ENCODE measurements at regions not wholly inside any gene's neighbourhood (a gene's known extent, or its start where the extent isn't known, plus 50 kb on each side); places are given as distances from the start of the nearest gene placed in this dataset.

DNA sequence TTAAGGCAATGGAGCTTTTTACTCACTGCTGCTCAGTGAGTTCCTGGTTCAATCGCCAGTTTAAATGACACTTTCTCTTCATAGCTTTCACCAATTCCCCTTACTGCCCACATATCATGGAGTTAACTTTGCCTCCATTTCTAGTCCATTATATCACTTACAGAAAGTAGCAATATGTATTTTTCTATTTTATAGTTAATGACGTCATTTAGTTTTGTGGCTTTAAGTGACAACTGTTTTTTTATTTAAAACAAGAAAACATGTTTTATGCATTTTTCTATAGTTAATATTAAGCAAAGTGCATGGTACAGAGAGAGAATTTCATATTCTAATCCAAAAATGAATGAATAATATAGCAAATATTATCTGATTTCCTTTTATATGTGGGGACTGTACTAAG is 363.3 kb downstream of the CDC14C start:
- WGBS, 3 donors = 95 to 97% (median 95%) methylated on average over 2 of the region's 2 CpGs
- H3K9me3 ChIP-seq = no peaks in the 10 kb centered on the region
- no peaks in the 10 kb centered on the region for H3K27me3 ChIP-seq
- no peaks in the 10 kb centered on the region for H3K4me1 ChIP-seq (ENCODE audit: insufficient read depth)
- H3K36me3 ChIP-seq = no peaks in the 10 kb centered on the region
- H3K4me3 ChIP-seq = no peak overlapping the region
- TF ChIP-seq POLR2A (IDR thresholded peaks at IDR 0.05) = no peak
- TF ChIP-seq, protein P1, sequence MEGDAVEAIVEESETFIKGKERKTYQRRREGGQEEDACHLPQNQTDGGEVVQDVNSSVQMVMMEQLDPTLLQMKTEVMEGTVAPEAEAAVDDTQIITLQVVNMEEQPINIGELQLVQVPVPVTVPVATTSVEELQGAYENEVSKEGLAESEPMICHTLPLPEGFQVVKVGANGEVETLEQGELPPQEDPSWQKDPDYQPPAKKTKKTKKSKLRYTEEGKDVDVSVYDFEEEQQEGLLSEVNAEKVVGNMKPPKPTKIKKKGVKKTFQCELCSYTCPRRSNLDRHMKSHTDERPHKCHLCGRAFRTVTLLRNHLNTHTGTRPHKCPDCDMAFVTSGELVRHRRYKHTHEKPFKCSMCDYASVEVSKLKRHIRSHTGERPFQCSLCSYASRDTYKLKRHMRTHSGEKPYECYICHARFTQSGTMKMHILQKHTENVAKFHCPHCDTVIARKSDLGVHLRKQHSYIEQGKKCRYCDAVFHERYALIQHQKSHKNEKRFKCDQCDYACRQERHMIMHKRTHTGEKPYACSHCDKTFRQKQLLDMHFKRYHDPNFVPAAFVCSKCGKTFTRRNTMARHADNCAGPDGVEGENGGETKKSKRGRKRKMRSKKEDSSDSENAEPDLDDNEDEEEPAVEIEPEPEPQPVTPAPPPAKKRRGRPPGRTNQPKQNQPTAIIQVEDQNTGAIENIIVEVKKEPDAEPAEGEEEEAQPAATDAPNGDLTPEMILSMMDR (IDR thresholded peaks at IDR 0.05) = no peak
- no peak for TF ChIP-seq EP300 (IDR thresholded peaks at IDR 0.05)
- intact Hi-C loops (cut with DNase I) = no loop called here
- no peak for DNase-seq
- H3K27ac ChIP-seq = no peak overlapping the region

DNA sequence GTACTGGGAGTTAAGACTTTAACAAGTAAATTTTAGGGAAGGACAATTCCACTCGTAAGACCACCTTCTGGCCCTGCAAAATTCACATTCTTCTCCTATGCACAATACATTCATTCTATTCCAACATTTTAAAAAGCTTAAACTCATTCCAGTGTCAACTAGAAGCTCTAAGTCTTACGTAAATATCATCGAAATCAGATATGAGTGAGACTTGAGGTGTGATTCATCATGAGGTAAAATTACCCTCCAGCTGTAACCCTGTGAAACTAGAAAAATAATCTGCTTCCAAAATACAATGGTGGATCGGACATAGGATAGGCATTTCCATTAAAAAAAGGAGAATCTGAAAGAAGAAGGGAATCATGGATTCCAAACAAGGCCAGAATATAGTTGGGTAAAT is 370.3 kb downstream of the CDC14C start:
- TF ChIP-seq, protein P1 (IDR thresholded peaks at IDR 0.05) = no peak
- TF ChIP-seq POLR2A (IDR thresholded peaks at IDR 0.05) = no peak
- TF ChIP-seq EP300 (IDR thresholded peaks at IDR 0.05) = no peak
- Histone ChIP-seq H3K27ac (no peak overlapping the region), H3K27me3 (no peaks in the 10 kb centered on the region), H3K36me3 (no peaks in the 10 kb centered on the region), H3K4me3 (no peak overlapping the region), H3K4me1 (ENCODE audit: insufficient read depth) (no peaks in the 10 kb centered on the region), H3K9me3 (no peaks in the 10 kb centered on the region)
- intact Hi-C loops (cut with DNase I) = no loop called here
- DNase-seq = no peak
- 90 to 95% (median 94%) methylated on average over 4 of the region's 4 CpGs for WGBS, 3 donors

DNA sequence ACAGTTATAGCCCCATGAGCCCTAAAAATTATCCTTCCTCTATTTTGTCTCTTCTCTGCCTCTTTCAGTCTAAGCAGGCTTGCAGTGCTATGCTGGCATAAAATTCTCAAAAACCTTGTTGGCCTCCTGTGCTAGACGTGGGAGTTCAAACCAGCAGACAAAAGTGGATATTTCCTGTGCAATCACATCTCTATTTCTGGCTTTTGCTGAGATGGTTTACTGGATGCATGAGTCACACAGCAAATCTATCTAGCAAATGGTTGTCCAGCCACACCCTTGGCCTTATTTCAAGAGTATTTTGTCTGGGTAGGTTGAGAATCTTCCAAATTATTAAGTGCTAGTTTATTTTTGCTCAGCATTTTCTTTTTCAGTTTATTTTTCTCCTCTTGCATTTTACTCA is 370.8 kb downstream of the CDC14C start:
- WGBS, 3 donors = 0 to 14% (median 0%) methylated on average over 1 of the region's 1 CpG
- H3K27me3 ChIP-seq = no peaks in the 10 kb centered on the region
- no peaks in the 10 kb centered on the region for H3K4me1 ChIP-seq (ENCODE audit: insufficient read depth)
- TF ChIP-seq, protein P1 (IDR thresholded peaks at IDR 0.05) = no peak
- TF ChIP-seq EP300 (IDR thresholded peaks at IDR 0.05) (no peak), POLR2A (IDR thresholded peaks at IDR 0.05) (no peak)
- H3K4me3 ChIP-seq = no peak overlapping the region
- H3K36me3 ChIP-seq = no peaks in the 10 kb centered on the region
- H3K9me3 ChIP-seq = no peaks in the 10 kb centered on the region
- intact Hi-C loops (cut with DNase I) = no loop called here
- no peak for DNase-seq
- no peak overlapping the region for H3K27ac ChIP-seq

DNA sequence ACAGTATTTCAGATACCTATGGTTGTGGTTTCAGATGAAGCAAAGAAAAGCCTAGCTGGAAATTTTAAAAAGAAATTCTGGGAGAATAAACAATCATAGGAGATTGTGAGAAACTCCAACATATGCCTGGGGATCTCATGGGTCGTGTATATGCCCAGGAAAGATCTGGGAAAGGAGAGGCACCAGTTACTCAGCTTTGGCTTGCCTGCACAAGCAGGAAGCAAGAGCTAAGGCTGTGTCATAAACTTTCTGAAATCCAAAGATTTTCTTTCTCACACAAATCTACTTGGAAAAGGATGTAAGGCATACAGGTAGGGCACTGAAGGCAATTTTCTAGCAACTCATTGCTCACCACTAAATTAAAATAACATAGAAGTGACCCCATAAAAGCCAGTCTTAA is 373.6 kb downstream of the CDC14C start:
- WGBS, 3 donors = 75 to 76% (median 76%) methylated on average over 1 of the region's 1 CpG
- H3K4me3 ChIP-seq = no peak overlapping the region
- TF ChIP-seq, protein P1 (IDR thresholded peaks at IDR 0.05) = no peak
- no peak for TF ChIP-seq EP300 (IDR thresholded peaks at IDR 0.05)
- no peak for TF ChIP-seq POLR2A (IDR thresholded peaks at IDR 0.05)

DNA sequence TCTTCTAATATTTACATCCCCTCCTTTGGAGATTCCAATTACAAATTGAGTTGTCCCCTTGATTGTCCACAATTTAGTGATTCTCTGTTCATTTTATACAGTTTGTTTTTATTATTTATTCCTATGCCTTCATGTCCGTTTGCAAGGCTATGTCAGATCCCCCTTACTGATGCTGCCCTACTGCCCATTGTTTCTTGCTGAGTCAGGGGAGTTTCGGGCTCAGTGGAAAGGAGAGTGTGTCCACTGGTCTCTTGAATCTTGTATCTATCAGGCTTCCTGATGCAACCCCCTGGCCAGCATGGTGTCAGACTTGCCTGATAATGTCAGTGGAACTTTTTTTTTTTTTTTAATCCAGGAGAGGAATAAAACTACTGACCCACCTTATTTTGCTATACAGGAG is 384.4 kb downstream of the CDC14C start:
- no peaks in the 10 kb centered on the region for H3K9me3 ChIP-seq
- no peak overlapping the region for H3K27ac ChIP-seq
- H3K4me1 ChIP-seq (ENCODE audit: insufficient read depth) = no peaks in the 10 kb centered on the region
- 69 to 74% (median 72%) methylated on average over 2 of the region's 2 CpGs for WGBS, 3 donors
- no peak overlapping the region for H3K4me3 ChIP-seq
- no peaks in the 10 kb centered on the region for H3K27me3 ChIP-seq
- no peak for DNase-seq
- intact Hi-C loops (cut with DNase I) = no loop called here
- TF ChIP-seq, protein P1 (IDR thresholded peaks at IDR 0.05) = no peak
- no peak for TF ChIP-seq POLR2A (IDR thresholded peaks at IDR 0.05)
- TF ChIP-seq EP300 (IDR thresholded peaks at IDR 0.05) = no peak
- H3K36me3 ChIP-seq = no peaks in the 10 kb centered on the region

More for the DNA sequence above, 373.6 kb downstream of the CDC14C start:
- no peaks in the 10 kb centered on the region for H3K4me1 ChIP-seq (ENCODE audit: insufficient read depth)
- DNase-seq = no peak
- no peaks in the 10 kb centered on the region for H3K9me3 ChIP-seq
- H3K27me3 ChIP-seq = no peaks in the 10 kb centered on the region
- intact Hi-C loops (cut with DNase I) = no loop called here
- H3K27ac ChIP-seq = no peak overlapping the region
- H3K36me3 ChIP-seq = no peaks in the 10 kb centered on the region
